SK-N-MC (cell line): ENCODE measurements at regions not wholly inside any gene's neighbourhood (a gene's known extent, or its start where the extent isn't known, plus 50 kb on each side); places are given as distances from the start of the nearest gene placed in this dataset.

Source experiments
- EZH2 ChIP-seq: fragments of 200-600 bp; sonication (generic); IDR thresholded peaks from one replicate; pipeline ENCODE4 v1.6.1; 2017; ENCODE audit warnings: antibody characterized with exemption
- POLR2AphosphoS5 ChIP-seq: IDR thresholded peaks from 2 replicates; pipeline ENCODE4 v1.6.1; 2012; ENCODE audit warnings: mild to moderate bottlenecking, low read depth, low read length, borderline replicate concordance

DNA sequence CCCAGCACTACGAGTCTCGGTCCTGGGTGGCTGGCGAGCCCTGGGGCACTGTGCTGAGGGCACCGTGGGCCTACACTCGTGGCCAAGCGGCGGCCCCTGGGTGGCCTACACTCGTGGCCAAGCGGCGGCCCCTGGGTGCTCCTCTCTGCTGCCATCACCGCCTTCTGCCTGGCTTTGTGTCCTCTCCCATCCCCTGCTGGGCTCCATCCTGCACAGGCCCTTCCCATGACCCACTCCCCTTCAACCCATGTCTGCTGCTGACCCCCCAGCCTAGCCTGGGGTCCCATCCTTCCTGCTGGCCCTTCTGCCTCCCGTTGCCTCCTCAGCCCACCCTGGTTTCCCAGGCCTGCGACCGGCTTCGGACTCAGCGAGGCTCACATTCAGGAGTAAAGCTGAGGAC is 87.4 kb upstream of the CLDN5 start:
- TF ChIP-seq POLR2AphosphoS5 (no peak), EZH2 (no peak)
